SU-DHL-6 (cell line): ENCODE measurements at regions not wholly inside any gene's neighbourhood (a gene's known extent, or its start where the extent isn't known, plus 50 kb on each side); places are given as distances from the start of the nearest gene placed in this dataset.

Experiments
- H2AFZ ChIP-seq: fragments of 200-600 bp; sonication (generic); 2 replicates; pipeline ENCODE4 v1.6.1; 2014; ENCODE audit warnings: low read depth, mild to moderate bottlenecking, moderate library complexity, mixed read lengths, antibody characterized with exemption, low read length; ENCODE audit not compliant: severe bottlenecking
- H3F3A ChIP-seq: fragments of 200-600 bp; shearing (Covaris generic); 2 replicates; pipeline ENCODE4 v1.6.0; 2016; ENCODE audit warnings: antibody characterized with exemption, mild to moderate bottlenecking; ENCODE audit not compliant: insufficient read depth
- H3K27ac ChIP-seq: fragments of 200-600 bp; sonication (generic); 2 replicates; pipeline ENCODE4 v1.5.1; 2016; ENCODE audit warnings: low read depth, mild to moderate bottlenecking, low read length, moderate library complexity, mixed read lengths
- H3K27me3 ChIP-seq: fragments of 200-600 bp; sonication (generic), shearing (Covaris generic); 2 replicates; pipeline ENCODE4 v1.6.0; 2014; ENCODE audit warnings: mild to moderate bottlenecking, low read length
- H3K36me3 ChIP-seq: fragments of 200-600 bp; sonication (generic); 2 replicates; pipeline ENCODE4 v1.6.1; 2014; ENCODE audit warnings: mild to moderate bottlenecking, low read length, mixed read lengths
- H3K4me2 ChIP-seq: fragments of 300-600, 200-600 bp; shearing (Covaris generic), sonication (generic); 2 replicates; pipeline ENCODE4 v1.6.0; 2014; ENCODE audit warnings: low read length, low read depth, mild to moderate bottlenecking; ENCODE audit not compliant: poor library complexity, severe bottlenecking
- H3K4me3 ChIP-seq: fragments of 200-600 bp; sonication (generic); 2 replicates; pipeline ENCODE4 v1.5.1; 2014; ENCODE audit warnings: antibody characterized with exemption, low read length, mild to moderate bottlenecking, mixed read lengths; ENCODE audit not compliant: insufficient read depth, poor library complexity, severe bottlenecking
- H3K79me2 ChIP-seq: fragments of 200-600 bp; sonication (generic); 2 replicates; pipeline ENCODE4 v1.6.1; 2014; ENCODE audit warnings: mild to moderate bottlenecking, low read length, moderate library complexity; ENCODE audit not compliant: insufficient read depth
- H3K9ac ChIP-seq: fragments of 200-600 bp; sonication (generic); 2 replicates; pipeline ENCODE4 v1.7.0; 2014; ENCODE audit warnings: mild to moderate bottlenecking, low read length
- H3K9me2 ChIP-seq: fragments of 200-600 bp; sonication (generic); replicated peaks from 2 replicates; pipeline ENCODE4 v1.6.1; 2014; ENCODE audit warnings: low read length; ENCODE audit not compliant: insufficient read depth
- H3K9me3 ChIP-seq: fragments of 200-600 bp; sonication (generic); 2 replicates; pipeline ENCODE4 v1.6.1; 2014; ENCODE audit warnings: low read length, mixed read lengths; ENCODE audit not compliant: insufficient read depth
- H4K20me1 ChIP-seq: fragments of 200-600 bp; sonication (generic); 2 replicates; pipeline ENCODE4 v1.6.1; 2014; ENCODE audit warnings: low read depth, mild to moderate bottlenecking, antibody characterized with exemption, low read length, moderate library complexity, mixed read lengths
- CTCF ChIP-seq: fragments of 200-600 bp; sonication (generic); IDR thresholded peaks from one replicate; pipeline ENCODE4 v1.5.1; 2017; ENCODE audit warnings: antibody characterized with exemption, mild to moderate bottlenecking, low read length, moderate library complexity; ENCODE audit not compliant: insufficient read depth, poor library complexity, severe bottlenecking
- EZH2phosphoT487 ChIP-seq: fragments of 200-600 bp; sonication (generic), shearing (Covaris generic); conservative IDR thresholded peaks from 2 replicates; pipeline ENCODE4 v1.6.1; 2018; ENCODE audit warnings: mild to moderate bottlenecking, antibody characterized with exemption, low read length, moderate library complexity, mixed read lengths

GRCh38 chr2:151113318-151113717 lies 148.3 kb downstream of the RBM43 start:
- Histone ChIP-seq H3K79me2 (no peaks in the 10 kb centered on the region), H3K27me3 (no peaks in the 10 kb centered on the region), H2AFZ (no peak overlapping the region), H3K36me3 (no peaks in the 10 kb centered on the region), H3F3A (no peaks in the 10 kb centered on the region), H3K4me2 (no peak overlapping the region), H3K27ac (no peak overlapping the region), H3K9me2 (no peaks in the 10 kb centered on the region), H4K20me1 (no peaks in the 10 kb centered on the region), H3K9ac (no peak overlapping the region), H3K9me3 (no peaks in the 10 kb centered on the region), H3K4me3 (no peak overlapping the region)
- no peak for TF ChIP-seq EZH2phosphoT487
- no peak for TF ChIP-seq CTCF

GRCh38 chr2:151111599-151112278 lies 149.9 kb downstream of the RBM43 start:
- Histone ChIP-seq H3K4me3 (no peak overlapping the region), H3F3A (no peaks in the 10 kb centered on the region), H3K36me3 (no peaks in the 10 kb centered on the region), H3K79me2 (no peaks in the 10 kb centered on the region), H4K20me1 (no peaks in the 10 kb centered on the region), H3K4me2 (no peak overlapping the region), H3K27ac (no peak overlapping the region), H3K9me3 (no peaks in the 10 kb centered on the region), H3K9ac (no peak overlapping the region), H2AFZ (no peak overlapping the region), H3K9me2 (no peaks in the 10 kb centered on the region), H3K27me3 (no peaks in the 10 kb centered on the region)
- no peak for TF ChIP-seq CTCF
- no peak for TF ChIP-seq EZH2phosphoT487

GRCh38 chr2:151106805-151107506 lies 154.7 kb downstream of the RBM43 start:
- no peaks in the 10 kb centered on the region for H3K9me3 ChIP-seq
- H3K9ac ChIP-seq, result no peak overlapping the region
- H3K36me3 ChIP-seq, result no peaks in the 10 kb centered on the region
- H3K9me2 ChIP-seq, result no peaks in the 10 kb centered on the region
- no peak overlapping the region for H3K4me2 ChIP-seq
- no peaks in the 10 kb centered on the region for H3K27me3 ChIP-seq
- no peak overlapping the region for H3K27ac ChIP-seq
- TF ChIP-seq EZH2phosphoT487 (no peak), CTCF (no peak)
- no peak overlapping the region for H2AFZ ChIP-seq
- no peak overlapping the region for H3K4me3 ChIP-seq
- no peaks in the 10 kb centered on the region for H4K20me1 ChIP-seq
- no peaks in the 10 kb centered on the region for H3K79me2 ChIP-seq
- no peaks in the 10 kb centered on the region for H3F3A ChIP-seq
